ENCODE measurements at regions not wholly inside any gene's neighbourhood (a gene's known extent, or its start where the extent isn't known, plus 50 kb on each side); places are given as distances from the start of the nearest gene placed in this dataset.

GRCh38 chr10:128929131-128929530 lies 537.9 kb upstream of the MGMT start:
- WGBS (ENCODE audit: insufficient coverage, low coverage, low lambda C conversion rate, missing lambda C conversion rate) = 51% methylated on average over 8 of the region's 8 CpGs
- Histone ChIP-seq H3K27ac (no peak overlapping the region), H3K4me3 (no peak overlapping the region), H3K4me1 (no peaks in the 10 kb centered on the region), H3K27me3 (no peaks in the 10 kb centered on the region), H3K9me3 (no peaks in the 10 kb centered on the region), H3K36me3 (no peaks in the 10 kb centered on the region)
- TF ChIP-seq CTCF (IDR thresholded peaks at IDR 0.05) = no peak
- no peak for TF ChIP-seq POLR2A (IDR thresholded peaks at IDR 0.05)
- DNase-seq (no peak), ATAC-seq (no peak)
- intact Hi-C loops (cut with DNase I) = no loop called here

GRCh38 chr10:128929767-128930166 lies 537.3 kb upstream of the MGMT start:
- H3K27ac ChIP-seq = no peak overlapping the region
- ATAC-seq = no peak
- TF ChIP-seq POLR2A (IDR thresholded peaks at IDR 0.05) (no peak), CTCF (IDR thresholded peaks at IDR 0.05) (no peak)
- H3K4me3 ChIP-seq = no peak overlapping the region
- intact Hi-C loops (cut with DNase I) = no loop called here
- DNase-seq = no peak
- H3K9me3 ChIP-seq = no peaks in the 10 kb centered on the region
- H3K36me3 ChIP-seq = no peaks in the 10 kb centered on the region
- H3K4me1 ChIP-seq = no peaks in the 10 kb centered on the region
- no peaks in the 10 kb centered on the region for H3K27me3 ChIP-seq
- WGBS (ENCODE audit: insufficient coverage, low coverage, low lambda C conversion rate, missing lambda C conversion rate) = 15% methylated on average over 2 of the region's 2 CpGs

DNA sequence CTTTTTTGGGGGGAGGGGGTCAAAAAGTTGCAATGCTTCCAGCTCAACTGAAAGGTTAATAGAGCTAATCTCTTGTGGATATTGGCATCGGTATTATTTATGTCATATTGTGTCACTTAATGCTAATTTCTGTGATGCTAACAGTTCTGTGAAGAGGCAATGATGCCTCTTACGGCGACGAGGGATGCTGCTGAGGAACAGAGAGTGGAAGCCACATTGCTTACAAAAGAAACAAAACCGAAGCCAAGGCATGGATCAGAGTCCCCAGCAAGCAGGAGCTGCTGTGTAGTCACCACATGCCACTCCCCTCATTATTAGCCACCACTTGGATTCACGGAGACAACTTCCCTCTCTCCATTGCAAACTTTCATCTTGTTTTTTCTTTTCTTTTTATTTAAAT lies 536.5 kb upstream of the MGMT start:
- no peak for DNase-seq
- no peak overlapping the region for H3K27ac ChIP-seq
- no peaks in the 10 kb centered on the region for H3K27me3 ChIP-seq
- intact Hi-C loops (cut with DNase I) = no loop called here
- no peaks in the 10 kb centered on the region for H3K9me3 ChIP-seq
- no peak for ATAC-seq
- no peaks in the 10 kb centered on the region for H3K36me3 ChIP-seq
- H3K4me1 ChIP-seq = no peaks in the 10 kb centered on the region
- TF ChIP-seq CTCF (IDR thresholded peaks at IDR 0.05) = no peak
- TF ChIP-seq POLR2A (IDR thresholded peaks at IDR 0.05) = no peak
- no peak overlapping the region for H3K4me3 ChIP-seq
- 48% methylated on average over 5 of the region's 6 CpGs for WGBS (ENCODE audit: insufficient coverage, low coverage, low lambda C conversion rate, missing lambda C conversion rate)

DNA sequence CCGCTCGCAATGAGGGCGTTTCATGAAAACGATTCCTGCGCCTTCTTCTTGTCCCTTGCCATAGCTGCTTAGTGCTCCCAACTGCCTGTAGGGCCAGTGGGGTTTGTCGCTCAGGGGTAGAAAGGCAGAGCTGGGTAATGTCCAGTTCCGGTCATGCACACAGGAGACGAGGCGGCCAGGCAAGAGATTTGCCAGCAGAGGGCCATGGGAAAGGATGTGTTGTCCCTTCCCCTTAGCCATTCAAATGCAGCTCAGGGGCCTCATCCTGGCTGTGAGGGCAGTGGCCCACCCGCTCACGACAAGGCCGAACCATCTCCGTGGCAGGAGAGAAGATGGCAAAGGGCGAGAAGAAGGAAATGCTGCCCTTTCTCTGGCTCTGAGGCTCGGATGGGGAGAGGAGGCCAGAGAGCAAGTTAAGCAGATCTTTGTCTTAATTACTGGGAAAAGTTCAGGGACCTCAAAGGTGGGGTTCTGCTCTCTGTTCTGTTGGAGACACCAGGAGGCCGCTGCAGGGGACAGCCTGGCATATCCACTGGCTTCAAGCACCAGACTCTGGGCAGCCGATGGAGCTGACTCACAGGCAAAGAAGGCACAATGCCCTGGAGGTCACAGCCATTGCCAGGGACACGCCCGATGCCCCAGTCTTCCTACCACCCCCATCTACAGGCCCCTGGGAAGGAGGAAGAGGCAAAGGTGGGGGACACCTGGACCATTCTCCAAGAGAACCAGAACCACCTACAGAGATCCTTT lies 534.8 kb upstream of the MGMT start:
- no peaks in the 10 kb centered on the region for H3K9me3 ChIP-seq
- no peaks in the 10 kb centered on the region for H3K4me1 ChIP-seq
- TF ChIP-seq POLR2A (IDR thresholded peaks at IDR 0.05) (no peak), CTCF (IDR thresholded peaks at IDR 0.05) (no peak)
- WGBS (ENCODE audit: insufficient coverage, low coverage, low lambda C conversion rate, missing lambda C conversion rate) = 60% methylated on average over 7 of the region's 19 CpGs
- DNase-seq (no peak), ATAC-seq (no peak)
- no peaks in the 10 kb centered on the region for H3K27me3 ChIP-seq
- no peaks in the 10 kb centered on the region for H3K36me3 ChIP-seq
- H3K27ac ChIP-seq = no peak overlapping the region
- no peak overlapping the region for H3K4me3 ChIP-seq
- intact Hi-C loops (cut with DNase I) = no loop called here
